ENCODE measurements at regions not wholly inside any gene's neighbourhood (a gene's known extent, or its start where the extent isn't known, plus 50 kb on each side); places are given as distances from the start of the nearest gene placed in this dataset.

DNA sequence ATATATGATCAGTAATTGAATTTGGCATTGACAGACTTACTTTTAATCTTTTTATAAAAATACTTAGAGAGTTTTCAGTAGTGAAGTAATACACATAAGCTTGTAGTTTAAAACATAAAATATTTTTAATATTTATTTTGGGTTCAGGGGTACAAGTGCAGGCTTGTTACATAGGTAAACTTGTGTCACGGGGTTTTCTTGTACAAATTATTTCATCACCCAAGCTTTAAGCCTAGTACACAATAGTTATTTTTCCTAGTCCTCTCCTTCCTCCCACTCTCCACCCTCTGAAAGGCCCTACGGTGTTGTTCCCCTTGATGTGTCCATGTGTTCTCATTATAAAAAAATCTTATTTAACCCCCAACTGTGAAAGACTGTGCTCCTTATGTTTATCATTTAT is 1397.8 kb upstream of the RAG2 start:
- TF ChIP-seq REST (IDR thresholded peaks at IDR 0.05) (no peak), BHLHE40 (IDR thresholded peaks at IDR 0.05; ENCODE audit: low read depth, low read length) (no peak), CTCF (IDR thresholded peaks at IDR 0.05) (no peak), MAFK (IDR thresholded peaks at IDR 0.05; ENCODE audit: partially characterized antibody) (no peak), NR3C1 (IDR thresholded peaks at IDR 0.05) (no peak), GATA3 (IDR thresholded peaks at IDR 0.05; ENCODE audit: borderline replicate concordance) (no peak), ESRRA (IDR thresholded peaks at IDR 0.05; ENCODE audit: borderline replicate concordance, low read length) (no peak)
